Heart right ventricle (tissue), 16 donors: ENCODE measurements at regions not wholly inside any gene's neighbourhood (a gene's known extent, or its start where the extent isn't known, plus 50 kb on each side); places are given as distances from the start of the nearest gene placed in this dataset.

ENCODE experiments used
- ATAC-seq, 8 donors: fragments of 200-7000 bp; cut with Tn5 transposase; one replicate each; pipeline ENCODE4 v1.9.1; 2020; ENCODE audit warnings: mild to moderate bottlenecking in 8 of 8, moderate library complexity in 8 of 8, moderate number of reproducible peaks in 1 of 8
- DNase-seq, 2 donors: peaks; one replicate each; pipeline ENCODE4 v3.0.0-alpha.2; 2020
- H3K27ac ChIP-seq, 10 donors: fragments of 200-600 bp; sonication (generic) in 2 of 10; one replicate each; pipeline versions ENCODE4 v1.5.0 to v1.8.0; 2020 to 2022; ENCODE audit warnings: mild to moderate bottlenecking in 3 of 10
- H3K27me3 ChIP-seq, 7 donors: fragments of 200-600 bp; one replicate each; pipeline ENCODE4 v1.8.0; 2021 to 2022; ENCODE audit warnings: mild to moderate bottlenecking in 2 of 7
- H3K36me3 ChIP-seq, 9 donors: fragments of 200-600 bp; sonication (generic) in 1 of 9; one replicate each; pipeline versions ENCODE4 v1.5.0 to v1.8.0; 2020 to 2022; ENCODE audit warnings: mild to moderate bottlenecking in 2 of 9
- H3K4me1 ChIP-seq, 9 donors: fragments of 200-600 bp; sonication (generic) in 1 of 9; one replicate each; pipeline versions ENCODE4 v1.5.0 to v1.8.0; 2020 to 2022; ENCODE audit warnings: mild to moderate bottlenecking in 4 of 9
- H3K4me3 ChIP-seq, 10 donors: fragments of 200-600 bp; sonication (generic) in 2 of 10; one replicate each; pipeline versions ENCODE4 v1.5.0 to v1.8.0; 2020 to 2022; ENCODE audit warnings: mild to moderate bottlenecking in 7 of 10, moderate library complexity in 2 of 10
- H3K9me3 ChIP-seq, 11 donors: fragments of 200-600 bp in 10 of 11; sonication (generic) in 2 of 11; one replicate each; pipeline versions ENCODE4 v1.5.0 to v1.8.0; 2013 to 2022; ENCODE audit warnings: mild to moderate bottlenecking in 2 of 11, control low read depth in 1 of 11, moderate library complexity in 1 of 11
- WGBS, 2 donors: extraction: QIAGEN DNeasy Blood & Tissue Kit; methylation state at CpG; one replicate each; pipeline ENCODE4 v1.1.7; 2013; ENCODE audit warnings: inconsistent platforms in 1 of 2; 5-methylcytosine and 5-hydroxymethylcytosine counted together
- intact Hi-C, 10 donors: fragments of 100-400 bp; cut with DNase I; formaldehyde crosslinking; loops; one replicate each; pipeline versions ENCODE4 v1.11.1 to v1.14.2; 2022
- TF ChIP-seq, protein P1 (sequence below), 9 donors: fragments of 200-600 bp; sonication (generic) in 2 of 9; IDR thresholded peaks; one replicate each; pipeline versions ENCODE4 v1.5.0 to v1.8.0; 2021 to 2022; ENCODE audit warnings: antibody characterized with exemption in 9 of 9, mild to moderate bottlenecking in 5 of 9, moderate library complexity in 1 of 9
- donor health status: Arrhythmogenic right ventricular cardiomyopathy.
- donor health status: ischemic (EF 13 %, LVEDD 7.1; RV severe dilation, severe dysfunction).
- donor health status: healthy with polysubstance abuse.
- donor health status: DM: no; HTN: yes; CAD: no.
- donor health status: DM: no; HTN: no; CAD: no.
- donor health status: ischemic (EF 25% LVEDD 6.9; RV normal size, moderate dysfunction).
- donor health status: ischemic (EF 25% LVEDD 5.7; RV mildly dilated, moderate dysfunction).
- donor health status: healthy.
- donor health status: DM: yes; HTN: yes; CAD: no.
- donor health status: Ischemic cardiomyopathy.
- donor health status: ischemic (EF 35%, LVEDD 5.7; RV mildly dilated, moderate dysfunction).
- donor health status: nonischemic (EF 11% LVEDD 7.7; RV severe dilation, severe dysfunction).
- donor health status: DM: yes; HTN: yes; CAD: no.
- donor health status: PGD.
- donor health status: ischemic (EF 29% LVEDD 5.4; RV normal size, mild dysfunction).
- donor health status: nonischemic (EF 23%, LVEDD 6.1; RV moderate dilation, normal function).

DNA sequence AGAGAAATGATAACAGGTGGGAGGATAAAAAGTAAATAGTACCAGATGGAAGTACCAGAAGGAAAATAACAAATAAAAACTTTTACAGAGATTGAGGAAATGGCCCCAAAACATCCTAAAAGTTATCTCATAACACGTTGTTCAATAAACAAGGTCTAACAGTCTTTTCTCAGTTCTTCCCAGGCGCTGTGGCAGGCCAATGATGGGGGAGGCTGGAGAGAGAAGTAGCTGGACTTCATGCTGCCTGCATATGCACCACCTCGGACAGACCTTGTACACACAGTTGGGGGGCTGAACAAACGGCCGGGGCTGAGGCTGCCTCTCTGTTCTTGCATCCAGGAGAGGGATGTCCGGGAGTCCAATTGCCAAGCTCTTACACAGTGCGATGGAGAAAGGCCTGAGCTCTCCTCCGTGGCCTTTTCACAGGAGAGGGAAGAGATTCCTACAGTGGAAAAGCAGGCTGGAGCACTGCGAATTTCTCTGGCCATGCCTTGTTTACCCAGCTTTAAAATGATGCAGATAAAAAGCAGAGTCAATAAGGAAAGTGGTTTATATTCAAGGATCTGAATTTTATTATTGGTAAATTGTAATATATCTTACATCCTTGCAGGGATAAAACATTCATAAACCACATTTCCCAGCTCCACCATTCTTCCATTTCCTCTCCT lies 109.8 kb downstream of the PHLDA1 start:
- TF ChIP-seq, protein P1, sequence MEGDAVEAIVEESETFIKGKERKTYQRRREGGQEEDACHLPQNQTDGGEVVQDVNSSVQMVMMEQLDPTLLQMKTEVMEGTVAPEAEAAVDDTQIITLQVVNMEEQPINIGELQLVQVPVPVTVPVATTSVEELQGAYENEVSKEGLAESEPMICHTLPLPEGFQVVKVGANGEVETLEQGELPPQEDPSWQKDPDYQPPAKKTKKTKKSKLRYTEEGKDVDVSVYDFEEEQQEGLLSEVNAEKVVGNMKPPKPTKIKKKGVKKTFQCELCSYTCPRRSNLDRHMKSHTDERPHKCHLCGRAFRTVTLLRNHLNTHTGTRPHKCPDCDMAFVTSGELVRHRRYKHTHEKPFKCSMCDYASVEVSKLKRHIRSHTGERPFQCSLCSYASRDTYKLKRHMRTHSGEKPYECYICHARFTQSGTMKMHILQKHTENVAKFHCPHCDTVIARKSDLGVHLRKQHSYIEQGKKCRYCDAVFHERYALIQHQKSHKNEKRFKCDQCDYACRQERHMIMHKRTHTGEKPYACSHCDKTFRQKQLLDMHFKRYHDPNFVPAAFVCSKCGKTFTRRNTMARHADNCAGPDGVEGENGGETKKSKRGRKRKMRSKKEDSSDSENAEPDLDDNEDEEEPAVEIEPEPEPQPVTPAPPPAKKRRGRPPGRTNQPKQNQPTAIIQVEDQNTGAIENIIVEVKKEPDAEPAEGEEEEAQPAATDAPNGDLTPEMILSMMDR (IDR thresholded peaks at IDR 0.05), result no peak
- DNase-seq (no peak), ATAC-seq (no peak)
- no peak overlapping the region for H3K4me3 ChIP-seq
- no peaks in the 10 kb centered on the region for H3K36me3 ChIP-seq
- no peaks in the 10 kb centered on the region for H3K27me3 ChIP-seq
- H3K27ac ChIP-seq, result no peak overlapping the region
- H3K4me1 ChIP-seq, result peaks cover 0 to 10% (median 0%) of the 10 kb centered on the region in 9 donors
- intact Hi-C loops, result no loop called here
- peaks cover 0 to 28% (median 15%) of the 10 kb centered on the region in 11 donors for H3K9me3 ChIP-seq
- WGBS, 2 donors, result 83 to 87% methylated on average over 9 of the region's 9 CpGs

GRCh38 chr12:75917715-75918114 lies 113.9 kb downstream of the PHLDA1 start:
- no peaks in the 10 kb centered on the region for H3K27me3 ChIP-seq
- ATAC-seq (no peak), DNase-seq (no peak)
- intact Hi-C loops, result loop anchor here in 2 of 10 donors (10.0 kb wide), 2 partner anchors 107 to 117 kb away; partner anchors contain the start of gene PHLDA1 (in 1 of the 2)
- no peaks in the 10 kb centered on the region for H3K9me3 ChIP-seq
- H3K36me3 ChIP-seq, result no peaks in the 10 kb centered on the region
- TF ChIP-seq, protein P1 (IDR thresholded peaks at IDR 0.05), result no peak
- peaks cover 0 to 27% (median 6%) of the 10 kb centered on the region in 9 donors for H3K4me1 ChIP-seq
- H3K4me3 ChIP-seq, result no peak overlapping the region
- H3K27ac ChIP-seq, result no peak overlapping the region
- 72 to 77% methylated on average over 2 of the region's 2 CpGs for WGBS, 2 donors

DNA sequence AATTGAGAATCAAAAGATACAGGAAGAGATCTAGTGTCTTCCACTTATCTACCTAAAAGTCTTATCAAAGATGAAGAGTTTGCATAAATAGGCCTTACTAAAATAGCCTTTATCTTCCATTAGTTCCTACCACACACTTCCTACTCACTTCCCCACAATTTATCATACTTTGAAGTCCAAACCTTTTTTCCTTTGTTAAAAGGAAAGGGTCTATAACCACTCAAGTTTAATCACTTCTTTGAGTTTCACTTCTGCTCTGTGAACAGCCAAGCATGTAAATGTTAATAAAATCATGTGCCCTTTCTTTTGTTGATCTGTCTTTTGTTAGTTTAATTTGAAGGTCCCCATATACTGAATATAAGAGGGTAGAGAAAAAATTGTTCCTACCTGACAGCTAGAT lies 114.5 kb downstream of the PHLDA1 start:
- Histone ChIP-seq H3K4me1 (peaks cover 0 to 27% (median 6%) of the 10 kb centered on the region in 9 donors), H3K36me3 (no peaks in the 10 kb centered on the region), H3K9me3 (no peaks in the 10 kb centered on the region), H3K27me3 (no peaks in the 10 kb centered on the region), H3K4me3 (no peak overlapping the region), H3K27ac (no peak overlapping the region)
- TF ChIP-seq, protein P1 (IDR thresholded peaks at IDR 0.05), result no peak
- intact Hi-C loops, result loop anchor here in 2 of 10 donors (10.0 kb wide), 2 partner anchors 108 to 118 kb away; partner anchors contain the start of gene PHLDA1 (in 1 of the 2)
- DNase-seq (no peak), ATAC-seq (no peak)

- DNase-seq (peak; percentile 20 to 50), ATAC-seq (peak; percentile 62 to 92 (median 88))
- no peaks in the 10 kb centered on the region for H3K9me3 ChIP-seq
- intact Hi-C loops, result loop anchor here in 2 of 10 donors (10.0 kb wide), 2 partner anchors 111 to 121 kb away; partner anchors contain the start of gene PHLDA1 (in 1 of the 2)
- WGBS, 2 donors, result 47 to 50% methylated on average over 5 of the region's 5 CpGs
- H3K4me3 ChIP-seq, result no peak overlapping the region
- H3K36me3 ChIP-seq, result no peaks in the 10 kb centered on the region
- TF ChIP-seq, protein P1 (IDR thresholded peaks at IDR 0.05), result no peak
- no peaks in the 10 kb centered on the region for H3K27me3 ChIP-seq
- peaks cover 3 to 41% (median 25%) of the 10 kb centered on the region in 9 donors for H3K4me1 ChIP-seq
- peak overlapping the region in 8 of 10 donors; percentile 21 to 86 (median 75) for H3K27ac ChIP-seq
Observed at GRCh38 chr12:75913502-75914351, 117.8 kb downstream of the PHLDA1 start.
